Ectodermal cell (in vitro differentiated cells): ENCODE measurements at regions not wholly inside any gene's neighbourhood (a gene's known extent, or its start where the extent isn't known, plus 50 kb on each side); places are given as distances from the start of the nearest gene placed in this dataset.

Experiments
- H3K27ac ChIP-seq: 2 replicates; pipeline ENCODE4 v1.7.0; 2013; ENCODE audit warnings: mild to moderate bottlenecking, low read depth, low read length; ENCODE audit not compliant: insufficient read depth, poor library complexity, severe bottlenecking
- H3K27me3 ChIP-seq: 2 replicates; pipeline ENCODE4 v1.7.0; 2013; ENCODE audit warnings: mild to moderate bottlenecking, low read length; ENCODE audit not compliant: insufficient read depth, control insufficient read depth, poor library complexity, severe bottlenecking
- H3K36me3 ChIP-seq: one replicate; pipeline ENCODE4 v1.7.0; 2013; ENCODE audit warnings: low read length; ENCODE audit not compliant: control insufficient read depth, insufficient read depth
- H3K4me1 ChIP-seq: one replicate; pipeline ENCODE4 v1.7.0; 2013; ENCODE audit warnings: low read length; ENCODE audit not compliant: control insufficient read depth, insufficient read depth
- H3K4me3 ChIP-seq: 2 replicates; pipeline ENCODE4 v1.7.0; 2013; ENCODE audit warnings: low read depth, low read length, control low read depth; ENCODE audit not compliant: insufficient read depth
- H3K9me3 ChIP-seq: 2 replicates; pipeline ENCODE4 v1.7.0; 2013; ENCODE audit warnings: mild to moderate bottlenecking, low read length, moderate library complexity; ENCODE audit not compliant: control insufficient read depth
- WGBS, 2 experiments: methylation state at CpG; one replicate each; pipeline ENCODE4 v1.1.7; 2013; ENCODE audit warnings: missing lambda C conversion rate in 2 of 2; 5-methylcytosine and 5-hydroxymethylcytosine counted together

GRCh38 chr15:94704421-94704820 is 473.1 kb downstream of the MCTP2 start:
- Histone ChIP-seq H3K9me3 (no peaks in the 10 kb centered on the region), H3K27ac (no peak overlapping the region), H3K4me3 (no peak overlapping the region), H3K4me1 (no peaks in the 10 kb centered on the region), H3K36me3 (no peaks in the 10 kb centered on the region), H3K27me3 (no peaks in the 10 kb centered on the region)

GRCh38 chr15:94704946-94705345 is 473.6 kb downstream of the MCTP2 start:
- no peaks in the 10 kb centered on the region for H3K9me3 ChIP-seq
- 94 to 97% methylated on average over 1 to 2 of the region's 2 CpGs for WGBS, 2 experiments
- H3K36me3 ChIP-seq = no peaks in the 10 kb centered on the region
- no peak overlapping the region for H3K27ac ChIP-seq
- H3K4me1 ChIP-seq = no peaks in the 10 kb centered on the region
- H3K27me3 ChIP-seq = no peaks in the 10 kb centered on the region
- H3K4me3 ChIP-seq = no peak overlapping the region

- Histone ChIP-seq H3K36me3 (no peaks in the 10 kb centered on the region), H3K4me3 (no peak overlapping the region), H3K4me1 (no peaks in the 10 kb centered on the region), H3K27ac (no peak overlapping the region), H3K9me3 (no peaks in the 10 kb centered on the region), H3K27me3 (no peaks in the 10 kb centered on the region)
- WGBS, 2 experiments = 90 to 93% methylated on average over 9 of the region's 9 CpGs
Observed at GRCh38 chr15:94709319-94709718, 478.0 kb downstream of the MCTP2 start.

GRCh38 chr15:94722024-94722636 is 490.8 kb downstream of the MCTP2 start:
- WGBS, 2 experiments = 97 to 100% methylated on average over 1 to 2 of the region's 2 CpGs
- no peaks in the 10 kb centered on the region for H3K4me1 ChIP-seq
- H3K4me3 ChIP-seq = no peak overlapping the region
- H3K27ac ChIP-seq = no peak overlapping the region
- no peaks in the 10 kb centered on the region for H3K27me3 ChIP-seq
- no peaks in the 10 kb centered on the region for H3K9me3 ChIP-seq
- no peaks in the 10 kb centered on the region for H3K36me3 ChIP-seq

GRCh38 chr15:94723801-94724200 is 492.4 kb downstream of the MCTP2 start:
- H3K27me3 ChIP-seq = no peaks in the 10 kb centered on the region
- H3K27ac ChIP-seq = no peak overlapping the region
- H3K4me3 ChIP-seq = no peak overlapping the region
- no peaks in the 10 kb centered on the region for H3K36me3 ChIP-seq
- H3K4me1 ChIP-seq = no peaks in the 10 kb centered on the region
- 89 to 90% methylated on average over 2 of the region's 2 CpGs for WGBS, 2 experiments
- no peaks in the 10 kb centered on the region for H3K9me3 ChIP-seq

GRCh38 chr15:94731286-94731685 is 499.9 kb downstream of the MCTP2 start:
- Histone ChIP-seq H3K4me1 (no peaks in the 10 kb centered on the region), H3K4me3 (no peak overlapping the region), H3K9me3 (no peaks in the 10 kb centered on the region), H3K27ac (no peak overlapping the region), H3K36me3 (no peaks in the 10 kb centered on the region), H3K27me3 (no peaks in the 10 kb centered on the region)
- 100% methylated on average over 3 of the region's 3 CpGs; no CpG with 5 or more reads in 1 of the 2 experiments for whole genome bisulfite sequencing, 2 experiments

- Histone ChIP-seq H3K27ac (no peak overlapping the region), H3K4me1 (no peaks in the 10 kb centered on the region), H3K4me3 (no peak overlapping the region), H3K9me3 (no peaks in the 10 kb centered on the region), H3K36me3 (no peaks in the 10 kb centered on the region), H3K27me3 (no peaks in the 10 kb centered on the region)
- WGBS, 2 experiments = 71 to 100% methylated on average over 1 of the region's 1 CpG
Observed at GRCh38 chr15:94734460-94734859, 503.1 kb downstream of the MCTP2 start.

- Histone ChIP-seq H3K27ac (no peak overlapping the region), H3K9me3 (no peaks in the 10 kb centered on the region), H3K27me3 (no peaks in the 10 kb centered on the region), H3K36me3 (no peaks in the 10 kb centered on the region), H3K4me3 (no peak overlapping the region), H3K4me1 (no peaks in the 10 kb centered on the region)
Observed at GRCh38 chr15:94736236-94736635, 504.9 kb downstream of the MCTP2 start.

GRCh38 chr15:94739639-94740038 is 508.3 kb downstream of the MCTP2 start:
- WGBS, 2 experiments = 95 to 100% methylated on average over 2 to 3 of the region's 3 CpGs
- Histone ChIP-seq H3K9me3 (no peaks in the 10 kb centered on the region), H3K36me3 (no peaks in the 10 kb centered on the region), H3K27me3 (no peaks in the 10 kb centered on the region), H3K4me3 (no peak overlapping the region), H3K4me1 (peaks cover 3% of the 10 kb centered on the region), H3K27ac (no peak overlapping the region)

- Histone ChIP-seq H3K4me3 (no peak overlapping the region), H3K36me3 (no peaks in the 10 kb centered on the region), H3K4me1 (peaks cover 9% of the 10 kb centered on the region), H3K27ac (no peak overlapping the region), H3K27me3 (no peaks in the 10 kb centered on the region), H3K9me3 (no peaks in the 10 kb centered on the region)
- WGBS, 2 experiments = 82% methylated on average over 2 of the region's 2 CpGs; no CpG with 5 or more reads in 1 of the 2 experiments
Observed at GRCh38 chr15:94740469-94740868, 509.1 kb downstream of the MCTP2 start.

GRCh38 chr15:94743668-94744067 is 512.3 kb downstream of the MCTP2 start:
- H3K4me3 ChIP-seq = no peak overlapping the region
- peaks cover 25% of the 10 kb centered on the region for H3K4me1 ChIP-seq
- H3K27ac ChIP-seq = no peak overlapping the region
- H3K36me3 ChIP-seq = no peaks in the 10 kb centered on the region
- WGBS, 2 experiments = 89 to 91% methylated on average over 11 of the region's 11 CpGs
- H3K9me3 ChIP-seq = no peaks in the 10 kb centered on the region
- H3K27me3 ChIP-seq = no peaks in the 10 kb centered on the region
